Endothelial cell of umbilical vein (primary cell): ENCODE measurements at regions not wholly inside any gene's neighbourhood (a gene's known extent, or its start where the extent isn't known, plus 50 kb on each side); places are given as distances from the start of the nearest gene placed in this dataset.

Experiments used
- BruUV-seq: library from RNA; stranded (reverse); fragments of 400-500 nt; replicated peaks from 2 replicates; lab custom pipeline; 2021; lab: Mats Ljungman, UMichigan
- CTCF ChIA-PET: fragments of 300-600, 350-600 bp; sonication (Branson Sonifier 250); formaldehyde crosslinking; loops from one replicate; lab custom pipeline; 2021; ENCODE audit warnings: antibody characterized with exemption, inconsistent platforms; lab: Charles Lee
- POLR2A ChIA-PET: fragments of 300-600, 350-600 bp; sonication (Branson Sonifier 250); formaldehyde crosslinking; loops from one replicate; lab custom pipeline; 2021; ENCODE audit warnings: antibody characterized with exemption, inconsistent platforms; lab: Charles Lee
- DNase-seq: peaks from one replicate; pipeline ENCODE4 v3.0.0-alpha.2; 2011; ENCODE audit warnings: low read depth, low spot score
- FAIRE-seq: peaks from 2 replicates; lab custom pipeline; 2011; peaks lifted over from hg19 to GRCh38; lab: Jason Lieb, UNC
- H2AFZ ChIP-seq: 2 replicates; pipeline ENCODE4 v1.6.0; 2012; ENCODE audit warnings: low read depth, low read length, control low read depth, inconsistent platforms
- H3K27ac ChIP-seq: 2 replicates; pipeline ENCODE4 v1.5.1; 2011; ENCODE audit warnings: low read depth, mild to moderate bottlenecking, control low read depth, low read length, moderate library complexity; ENCODE audit not compliant: insufficient read depth
- H3K27me3 ChIP-seq, 2 experiments: 2 replicates each; pipeline versions ENCODE4 v1.6.0 to v1.6.1; 2011; ENCODE audit warnings: low read length in 2 of 2, mixed read lengths in 1 of 2; ENCODE audit not compliant: control insufficient read depth in 2 of 2, insufficient read depth in 2 of 2
- H3K36me3 ChIP-seq, 2 experiments: 2 replicates in 1 of 2; 3 replicates in 1 of 2; pipeline ENCODE4 v1.5.1; 2011; ENCODE audit warnings: low read length in 2 of 2, mild to moderate bottlenecking in 1 of 2, moderate library complexity in 1 of 2; ENCODE audit not compliant: control insufficient read depth in 2 of 2, insufficient read depth in 2 of 2; ENCODE audit errors: extremely low read depth in 1 of 2
- H3K4me1 ChIP-seq: 3 replicates; pipeline ENCODE4 v1.5.1; 2011; ENCODE audit warnings: mild to moderate bottlenecking, low read length; ENCODE audit not compliant: control insufficient read depth, insufficient read depth; ENCODE audit errors: extremely low read depth
- H3K4me2 ChIP-seq: 2 replicates; pipeline ENCODE4 v1.6.1; 2011; ENCODE audit warnings: low read length, control low read depth, mixed read lengths; ENCODE audit not compliant: insufficient read depth
- H3K4me3 ChIP-seq, 3 experiments: fragments of 200-600 bp in 1 of 3; sonication (generic), shearing (Covaris generic) in 1 of 3; replicated peaks in 1 of 3; 2 replicates each; pipeline ENCODE4 v1.5.1; 2011 to 2016; ENCODE audit warnings: control low read depth in 3 of 3, low read length in 3 of 3, mild to moderate bottlenecking in 2 of 3, inconsistent platforms in 1 of 3, low read depth in 1 of 3, moderate library complexity in 1 of 3; ENCODE audit not compliant: insufficient read depth in 1 of 3
- H3K79me2 ChIP-seq: 2 replicates; pipeline ENCODE4 v1.6.0; 2012; ENCODE audit warnings: low read length, inconsistent platforms; ENCODE audit not compliant: control insufficient read depth, insufficient read depth
- H3K9ac ChIP-seq: replicated peaks from 2 replicates; pipeline ENCODE3; 2011; ENCODE audit warnings: low read length, control low read depth; ENCODE audit not compliant: insufficient read depth; ENCODE audit errors: extremely low read depth
- H3K9me1 ChIP-seq: replicated peaks from 3 replicates; pipeline ENCODE4 v1.6.0; 2011; ENCODE audit warnings: mild to moderate bottlenecking, low read length; ENCODE audit not compliant: control insufficient read depth, insufficient read depth; ENCODE audit errors: extremely low read depth
- H3K9me3 ChIP-seq: replicated peaks from 2 replicates; pipeline ENCODE4 v1.5.1; 2012; ENCODE audit warnings: low read length, inconsistent platforms; ENCODE audit not compliant: control insufficient read depth, insufficient read depth
- H4K20me1 ChIP-seq: replicated peaks from 2 replicates; pipeline ENCODE3; 2011; ENCODE audit warnings: mild to moderate bottlenecking, low read length; ENCODE audit not compliant: control insufficient read depth, insufficient read depth; ENCODE audit errors: extremely low read depth
- EZH2 ChIP-seq: IDR thresholded peaks from 2 replicates; pipeline ENCODE4 v1.6.1; 2012; ENCODE audit warnings: borderline replicate concordance, low read depth, mild to moderate bottlenecking, moderate library complexity, low read length, inconsistent platforms; ENCODE audit not compliant: severe bottlenecking
- FOS ChIP-seq: IDR thresholded peaks from 2 replicates; pipeline ENCODE4 v1.6.1; 2011; ENCODE audit warnings: mild to moderate bottlenecking, low read length, moderate library complexity, borderline replicate concordance; ENCODE audit not compliant: insufficient read depth
- GATA2 ChIP-seq: IDR thresholded peaks from 2 replicates; pipeline ENCODE4 v1.7.0; 2011; ENCODE audit warnings: low read depth, mild to moderate bottlenecking, moderate library complexity, mixed read lengths, low read length; ENCODE audit not compliant: insufficient read length, insufficient read depth
- JUN ChIP-seq: IDR thresholded peaks from 2 replicates; pipeline ENCODE4 v1.6.1; 2011; ENCODE audit warnings: borderline replicate concordance, low read depth; ENCODE audit not compliant: insufficient read length, insufficient read depth
- POLR2AphosphoS5 ChIP-seq: IDR thresholded peaks from 2 replicates; pipeline ENCODE4 v1.6.1; 2012; ENCODE audit warnings: low read depth, mild to moderate bottlenecking, control low read depth, low read length, moderate library complexity; ENCODE audit not compliant: insufficient read depth
- dilution Hi-C: fragments of 300-500 bp; cut with MboI; formaldehyde crosslinking; loops from one replicate; pipeline ENCODE4 v1.15.0; 2019; ENCODE audit warnings: low sequenced_read_pairs; ENCODE audit not compliant: extremely low pct_ligation_motif_present
- intact Hi-C: fragments of 100-400 bp; cut with micrococcal nuclease; formaldehyde crosslinking; loops from one replicate; pipeline ENCODE4 v1.10.0; 2022
- TF ChIP-seq, protein P1 (sequence below): IDR thresholded peaks from 2 replicates; pipeline ENCODE4 v1.6.1; 2011; ENCODE audit not compliant: insufficient read depth, insufficient read length
- TF ChIP-seq, protein P2 (sequence below), 2 donors: IDR thresholded peaks; 1 replicate in 1 of 2; 2 replicates in 1 of 2; pipeline ENCODE4 v1.5.1; 2011; ENCODE audit warnings: low read length in 2 of 2, mild to moderate bottlenecking in 2 of 2, moderate library complexity in 2 of 2, control low read depth in 1 of 2, inconsistent platforms in 1 of 2, low read depth in 1 of 2; ENCODE audit not compliant: insufficient read depth in 1 of 2; ENCODE audit errors: extremely low read depth in 1 of 2

DNA sequence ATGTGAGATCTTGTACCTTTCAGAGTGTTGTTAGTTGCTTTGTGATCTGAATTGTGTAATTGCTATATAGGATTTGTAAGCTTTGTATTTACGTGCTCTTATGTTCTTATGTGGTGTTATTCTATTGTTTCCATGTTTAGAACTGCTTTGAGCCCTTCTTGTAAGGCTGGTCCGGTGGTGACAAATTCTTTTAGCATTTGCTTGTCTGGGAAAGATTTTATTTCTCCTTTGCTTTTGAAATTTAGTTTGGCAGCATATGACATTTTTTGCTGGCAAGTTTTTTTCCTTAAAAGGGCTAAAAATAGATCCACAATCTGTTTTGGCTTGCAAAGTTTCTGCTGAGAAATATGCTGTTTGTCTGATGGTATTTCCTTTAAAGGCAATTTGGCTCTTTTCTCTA, 1089.2 kb upstream of the PCDH9 start:
- Histone ChIP-seq H2AFZ (no peak overlapping the region), H3K9me3 (peaks cover 1% of the 10 kb centered on the region), H3K79me2 (no peaks in the 10 kb centered on the region), H3K36me3 (no peaks in the 10 kb centered on the region), H3K4me1 (no peaks in the 10 kb centered on the region), H3K4me3 (no peak overlapping the region), H3K9me1 (no peaks in the 10 kb centered on the region), H3K27ac (no peak overlapping the region), H4K20me1 (no peaks in the 10 kb centered on the region), H3K27me3 (no peaks in the 10 kb centered on the region), H3K9ac (no peak overlapping the region), H3K4me2 (no peak overlapping the region)
- dilution Hi-C loops (no loop called here), intact Hi-C loops (no loop called here)
- TF ChIP-seq, protein P1, sequence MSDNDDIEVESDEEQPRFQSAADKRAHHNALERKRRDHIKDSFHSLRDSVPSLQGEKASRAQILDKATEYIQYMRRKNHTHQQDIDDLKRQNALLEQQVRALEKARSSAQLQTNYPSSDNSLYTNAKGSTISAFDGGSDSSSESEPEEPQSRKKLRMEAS, result no peak
- TF ChIP-seq GATA2, result no peak
- no peak for TF ChIP-seq POLR2AphosphoS5
- no peak for TF ChIP-seq JUN
- no peak for TF ChIP-seq FOS
- CTCF ChIA-PET, result no interaction called here
- POLR2A ChIA-PET, result no interaction called here
- no peak for DNase-seq
- no peak for FAIRE-seq
- no TSS peak for BruUV-seq

DNA sequence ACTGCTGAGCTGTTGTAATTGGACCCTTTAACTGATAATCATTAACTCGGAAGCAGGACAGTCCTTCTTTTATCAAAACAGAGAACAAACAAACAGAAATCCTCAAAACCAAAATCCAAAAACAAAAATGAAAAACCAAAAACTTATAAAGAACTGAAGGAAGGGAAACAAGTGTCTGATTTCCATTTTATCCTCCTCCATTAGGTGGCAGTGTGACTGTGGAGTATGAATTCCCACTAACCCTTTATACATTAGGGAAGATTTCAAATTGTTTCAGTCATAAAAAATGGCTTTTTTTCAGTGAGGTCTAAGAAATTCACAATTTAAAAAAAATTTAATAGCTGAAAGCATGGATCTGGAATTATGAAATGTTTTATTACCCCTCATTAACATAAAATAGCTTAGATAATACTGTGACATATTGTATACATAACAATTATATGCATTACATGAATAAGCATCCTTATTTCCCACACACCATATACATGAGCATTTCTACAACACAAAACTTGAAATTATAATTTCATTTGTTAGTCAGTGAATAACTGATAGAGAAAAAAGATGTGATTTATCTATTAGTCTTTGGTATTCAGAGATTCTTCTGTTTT, 1074.3 kb upstream of the PCDH9 start:
- FAIRE-seq, result peak; percentile 64
- H3K79me2 ChIP-seq, result no peaks in the 10 kb centered on the region
- CTCF ChIA-PET, result interaction anchor here (2.4 kb wide), 1 partner anchor 622 kb away, joined by 25 read pairs; no protein-coding TSS in a partner anchor
- no peak overlapping the region for H3K4me2 ChIP-seq
- TF ChIP-seq, protein P2, sequence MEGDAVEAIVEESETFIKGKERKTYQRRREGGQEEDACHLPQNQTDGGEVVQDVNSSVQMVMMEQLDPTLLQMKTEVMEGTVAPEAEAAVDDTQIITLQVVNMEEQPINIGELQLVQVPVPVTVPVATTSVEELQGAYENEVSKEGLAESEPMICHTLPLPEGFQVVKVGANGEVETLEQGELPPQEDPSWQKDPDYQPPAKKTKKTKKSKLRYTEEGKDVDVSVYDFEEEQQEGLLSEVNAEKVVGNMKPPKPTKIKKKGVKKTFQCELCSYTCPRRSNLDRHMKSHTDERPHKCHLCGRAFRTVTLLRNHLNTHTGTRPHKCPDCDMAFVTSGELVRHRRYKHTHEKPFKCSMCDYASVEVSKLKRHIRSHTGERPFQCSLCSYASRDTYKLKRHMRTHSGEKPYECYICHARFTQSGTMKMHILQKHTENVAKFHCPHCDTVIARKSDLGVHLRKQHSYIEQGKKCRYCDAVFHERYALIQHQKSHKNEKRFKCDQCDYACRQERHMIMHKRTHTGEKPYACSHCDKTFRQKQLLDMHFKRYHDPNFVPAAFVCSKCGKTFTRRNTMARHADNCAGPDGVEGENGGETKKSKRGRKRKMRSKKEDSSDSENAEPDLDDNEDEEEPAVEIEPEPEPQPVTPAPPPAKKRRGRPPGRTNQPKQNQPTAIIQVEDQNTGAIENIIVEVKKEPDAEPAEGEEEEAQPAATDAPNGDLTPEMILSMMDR (IDR thresholded peaks at IDR 0.05; ENCODE audit: extremely low read depth in 1 of 2, insufficient read depth in 1 of 2, low read depth in 1 of 2, low read length in 2 of 2), result peak; percentile 35 to 42
- TF ChIP-seq EZH2, result no peak
- no peaks in the 10 kb centered on the region for H3K9me1 ChIP-seq
- H3K4me1 ChIP-seq, result no peaks in the 10 kb centered on the region
- no peaks in the 10 kb centered on the region for H4K20me1 ChIP-seq
- DNase-seq, result peak; percentile 14
- intact Hi-C loops, result loop anchor here (1.0 to 5.0 kb wide), 3 partner anchors 623 to 1553 kb away; no protein-coding TSS in a partner anchor
- no TSS peak for BruUV-seq
- H3K4me3 ChIP-seq, result no peak overlapping the region
- dilution Hi-C loops, result no loop called here
- no peaks in the 10 kb centered on the region for H3K9me3 ChIP-seq
- no peak overlapping the region for H2AFZ ChIP-seq
- H3K36me3 ChIP-seq, result no peaks in the 10 kb centered on the region
- no peak overlapping the region for H3K9ac ChIP-seq
- H3K27me3 ChIP-seq, result no peaks in the 10 kb centered on the region
- H3K27ac ChIP-seq, result no peak overlapping the region
- POLR2A ChIA-PET, result no interaction called here
